ENCODE measurements at regions not wholly inside any gene's neighbourhood (a gene's known extent, or its start where the extent isn't known, plus 50 kb on each side); places are given as distances from the start of the nearest gene placed in this dataset.

DNA sequence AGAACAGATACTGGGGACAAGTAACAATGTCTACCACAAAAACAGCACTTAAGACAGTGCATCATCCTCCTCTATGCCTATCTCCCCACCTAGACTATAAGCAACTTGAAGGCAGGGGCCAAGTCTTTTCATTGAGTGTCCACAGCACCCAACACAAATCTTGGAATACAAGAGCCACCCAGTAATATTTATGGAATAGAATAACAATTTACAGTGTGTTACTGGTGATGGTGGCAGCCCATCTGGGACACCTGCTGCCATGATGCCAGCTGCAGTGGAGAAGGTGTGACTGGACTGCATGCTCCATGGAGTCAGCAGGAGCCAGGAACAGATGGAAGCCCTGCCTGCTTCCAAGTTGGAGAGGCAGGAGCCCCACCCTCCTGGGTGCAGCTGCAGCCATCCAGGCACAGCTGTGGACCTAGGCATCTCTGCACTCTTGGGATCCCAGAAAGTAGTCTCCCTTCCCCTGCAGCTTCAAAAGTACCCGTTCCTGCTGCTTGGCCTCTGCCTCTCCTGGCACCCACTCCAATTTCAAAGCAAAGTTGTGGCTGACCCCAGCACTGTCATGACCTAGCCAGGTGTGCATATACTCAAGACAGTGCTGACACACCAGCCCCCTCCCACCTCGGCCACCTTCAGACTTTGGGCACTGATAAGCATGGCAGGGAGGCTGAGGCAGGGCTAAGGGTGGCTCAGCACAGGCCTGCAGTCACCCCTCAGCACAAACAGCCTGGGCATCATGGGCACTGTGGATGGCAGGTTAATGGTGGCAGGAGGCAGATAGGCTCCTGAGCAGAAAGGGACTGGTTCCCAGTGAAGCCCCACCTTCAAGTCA lies 94.5 kb downstream of the TPRA1 start:
- intact Hi-C loops (cut with micrococcal nuclease): no loop called here
- Histone ChIP-seq H4K91ac (ENCODE audit: insufficient read depth, low read depth, low read length) (no peak overlapping the region), H2AK5ac (ENCODE audit: low read depth, low read length) (no peak overlapping the region), H3K9ac (ENCODE audit: low read depth, low read length) (no peak overlapping the region), H3K9me3 (ENCODE audit: control insufficient read depth, insufficient read depth, low read length) (no peaks in the 10 kb centered on the region), H3K4ac (ENCODE audit: low read depth, low read length) (no peak overlapping the region), H2BK20ac (ENCODE audit: low read depth, low read length) (no peak overlapping the region), H3K36me3 (ENCODE audit: control insufficient read depth, insufficient read depth, low read length) (no peaks in the 10 kb centered on the region), H4K8ac (ENCODE audit: low read depth in 2 of 2, low read length in 2 of 2) (no peak overlapping the region), H3K18ac (ENCODE audit: low read depth, low read length) (no peak overlapping the region), H3K9me1 (ENCODE audit: insufficient read depth, low read length) (no peaks in the 10 kb centered on the region), H2AFZ (replicated peaks; ENCODE audit: low read length, poor library complexity) (no peak overlapping the region), H4K20me1 (ENCODE audit: insufficient read depth, low read length) (no peaks in the 10 kb centered on the region), H3K27me3 (ENCODE audit: control insufficient read depth, insufficient read depth, low read length) (peaks cover 2% of the 10 kb centered on the region), H3K27ac (ENCODE audit: insufficient read depth, low read length) (no peak overlapping the region), H3K4me3 (ENCODE audit: insufficient read depth, low read depth, low read length) (no peak overlapping the region), H3K4me1 (ENCODE audit: control insufficient read depth, insufficient read depth, low read length) (no peaks in the 10 kb centered on the region), H3K14ac (replicated peaks; ENCODE audit: low read depth, low read length) (no peak overlapping the region), H3K56ac (ENCODE audit: extremely low read depth, insufficient read depth, low read length) (no peak overlapping the region), H2BK5ac (ENCODE audit: low read depth, low read length, poor library complexity, severe bottlenecking) (no peak overlapping the region), H3K23ac (ENCODE audit: low read depth, low read length) (no peak overlapping the region), H3K4me2 (ENCODE audit: low read depth, low read length) (no peak overlapping the region), H2BK15ac (ENCODE audit: low read depth, low read length) (no peak overlapping the region), H2BK120ac (ENCODE audit: low read depth, low read length) (no peak overlapping the region), H4K5ac (ENCODE audit: low read depth, low read length) (no peak overlapping the region), H2AK9ac (replicated peaks; ENCODE audit: low read depth, low read length, poor library complexity) (no peak overlapping the region), H3K79me1 (ENCODE audit: low read depth in 1 of 2, low read length in 2 of 2) (no peaks in the 10 kb centered on the region)
- no peak for TF ChIP-seq CHD1 (IDR thresholded peaks at IDR 0.05; ENCODE audit: low read depth, low read length)
- TF ChIP-seq POLR2A (IDR thresholded peaks at IDR 0.05; ENCODE audit: low read depth, low read length): no peak
- TF ChIP-seq MAZ (IDR thresholded peaks at IDR 0.05; ENCODE audit: borderline replicate concordance, low read depth, low read length): no peak
- TF ChIP-seq MAFK (IDR thresholded peaks at IDR 0.05; ENCODE audit: low read depth, low read length): no peak
- TF ChIP-seq NFE2L2 (IDR thresholded peaks at IDR 0.05; ENCODE audit: low read depth, low read length): no peak
- TF ChIP-seq SMC3 (IDR thresholded peaks at IDR 0.05; ENCODE audit: low read depth, low read length): no peak
- no peak for TF ChIP-seq ELK1 (IDR thresholded peaks at IDR 0.05; ENCODE audit: borderline replicate concordance, low read depth, low read length)
- TF ChIP-seq RAD21 (IDR thresholded peaks at IDR 0.05; ENCODE audit: low read length): no peak
- TF ChIP-seq CTCF (conservative IDR thresholded peaks at IDR 0.05; ENCODE audit: low read depth, low read length): no peak
- no peak for TF ChIP-seq MXI1 (IDR thresholded peaks at IDR 0.05; ENCODE audit: borderline replicate concordance, low read depth, low read length)
- no peak for TF ChIP-seq RCOR1 (IDR thresholded peaks at IDR 0.05; ENCODE audit: insufficient replicate concordance, low read length)
- TF ChIP-seq CEBPB (IDR thresholded peaks at IDR 0.05; ENCODE audit: low read depth, low read length): no peak
- TF ChIP-seq FOS (IDR thresholded peaks at IDR 0.05; ENCODE audit: low read depth, low read length): no peak
- no peak for TF ChIP-seq RFX5 (IDR thresholded peaks at IDR 0.05; ENCODE audit: low read depth, low read length)
- no peak for TF ChIP-seq USF2 (IDR thresholded peaks at IDR 0.05; ENCODE audit: low read depth, low read length)
- WGBS, 2 experiments (ENCODE audit: extremely low coverage in 2 of 2, insufficient read length in 1 of 2): no CpG with 5 or more reads among the region's 2 CpGs
- BruUV-seq (replicated peaks): no TSS peak
- dilution Hi-C loops (cut with HindIII; ENCODE audit: low sequenced_read_pairs, unreplicated experiment): no loop called here
- ChIA-PET CTCF (no interaction called here), POLR2A (ENCODE audit: unreplicated experiment) (no interaction called here)
- ATAC-seq (ENCODE audit: low read depth) (no peak), DNase-seq (no peak)
- in situ Hi-C loops (cut with MboI; ENCODE audit: low sequenced_read_pairs): no loop called here

All from IMR-90 (cell line).